Naive thymus-derived CD8-positive, alpha-beta T cell (primary cell): ENCODE measurements at regions not wholly inside any gene's neighbourhood (a gene's known extent, or its start where the extent isn't known, plus 50 kb on each side); places are given as distances from the start of the nearest gene placed in this dataset.
"Not testable (repeated sequence)": the region's sequence is repeated elsewhere in the genome, so short reads cannot be mapped to it uniquely, and the experiment has no call there.

Experiments
- ATAC-seq, 2 donors: fragments of 150-1000 bp; cut with Tn5 transposase in 1 of 2; sonication (Bioruptor Pico), chemical (Tn5 transposase) in 1 of 2; 1 replicate in 1 of 2; 2 replicates in 1 of 2; pipeline ENCODE4 v1.10.0; 2021; ENCODE audit warnings: mild to moderate bottlenecking in 2 of 2, moderate library complexity in 2 of 2
- POLR2A ChIA-PET: fragments of 350-600 bp; sonication (Branson Sonifier 250); formaldehyde crosslinking; loops from one replicate; lab custom pipeline; 2021; ENCODE audit warnings: antibody characterized with exemption; lab: Charles Lee
- DNase-seq, 10 donors: peaks; one replicate each; pipeline versions ENCODE4 v3.0.0 to v3.0.0-alpha.2; 2020 to 2022
- H3K27ac Mint-ChIP-seq, 10 donors: one replicate each; pipeline ENCODE4 v1.8.0; 2020 to 2022; ENCODE audit warnings: mild to moderate bottlenecking in 10 of 10, mixed read lengths in 10 of 10, moderate library complexity in 4 of 10, inconsistent platforms in 1 of 10
- H3K27me3 Mint-ChIP-seq, 5 donors: one replicate each; pipeline ENCODE4 v1.8.0; 2021 to 2022; ENCODE audit warnings: mixed read lengths in 5 of 5
- H3K36me3 Mint-ChIP-seq, 3 donors: one replicate each; pipeline ENCODE4 v1.8.0; 2020 to 2022; ENCODE audit warnings: mixed read lengths in 3 of 3, mild to moderate bottlenecking in 2 of 3, inconsistent platforms in 1 of 3
- H3K4me1 Mint-ChIP-seq, 4 donors: one replicate each; pipeline ENCODE4 v1.8.0; 2021 to 2022; ENCODE audit warnings: mixed read lengths in 4 of 4
- H3K4me3 Mint-ChIP-seq, 10 donors: one replicate each; pipeline ENCODE4 v1.8.0; 2020 to 2022; ENCODE audit warnings: mild to moderate bottlenecking in 10 of 10, mixed read lengths in 10 of 10, moderate library complexity in 6 of 10, inconsistent platforms in 1 of 10
- H3K9me3 Mint-ChIP-seq, 9 donors: one replicate each; pipeline ENCODE4 v1.8.0; 2020 to 2022; ENCODE audit warnings: mixed read lengths in 9 of 9, mild to moderate bottlenecking in 3 of 9, inconsistent platforms in 1 of 9, moderate library complexity in 1 of 9

- no peak for ATAC-seq
- Mint-ChIP-seq H3K4me3 (no peak overlapping the region), H3K27me3 (peaks cover 0 to 11% (median 3%) of the 10 kb centered on the region in 5 donors), H3K9me3 (peaks cover 0 to 8% (median 2%) of the 10 kb centered on the region in 9 donors), H3K27ac (no peak overlapping the region), H3K4me1 (no peaks in the 10 kb centered on the region), H3K36me3 (no peaks in the 10 kb centered on the region)
- POLR2A ChIA-PET = no interaction called here
- no peak for DNase-seq
These were observed 102.6 kb downstream of the PLG start for GRCh38 chr6:160804639-160805038.

- DNase-seq (no peak), ATAC-seq (no peak)
- Mint-ChIP-seq H3K9me3 (peaks cover 0 to 6% (median 0%) of the 10 kb centered on the region in 9 donors), H3K27me3 (peaks cover 0 to 6% (median 3%) of the 10 kb centered on the region in 5 donors), H3K27ac (no peak overlapping the region), H3K4me3 (no peak overlapping the region), H3K36me3 (no peaks in the 10 kb centered on the region), H3K4me1 (no peaks in the 10 kb centered on the region)
- POLR2A ChIA-PET = no interaction called here
These were observed 106.2 kb downstream of the PLG start for GRCh38 chr6:160808263-160808662.

- no peak overlapping the region for H3K4me3 Mint-ChIP-seq
- H3K4me1 Mint-ChIP-seq = no peaks in the 10 kb centered on the region
- H3K36me3 Mint-ChIP-seq = no peaks in the 10 kb centered on the region
- peaks cover 0 to 6% (median 0%) of the 10 kb centered on the region in 9 donors for H3K9me3 Mint-ChIP-seq
- POLR2A ChIA-PET = no interaction called here
- DNase-seq (no peak), ATAC-seq (no peak)
- peaks cover 0 to 6% (median 3%) of the 10 kb centered on the region in 5 donors for H3K27me3 Mint-ChIP-seq
- no peak overlapping the region for H3K27ac Mint-ChIP-seq
These were observed 108.2 kb downstream of the PLG start for GRCh38 chr6:160810238-160810637.

- peaks cover 0 to 6% (median under 1%) of the 10 kb centered on the region in 5 donors for H3K27me3 Mint-ChIP-seq
- POLR2A ChIA-PET = no interaction called here
- no peak overlapping the region for H3K27ac Mint-ChIP-seq
- no peaks in the 10 kb centered on the region for H3K36me3 Mint-ChIP-seq
- H3K4me3 Mint-ChIP-seq = no peak overlapping the region
- H3K9me3 Mint-ChIP-seq = peaks cover 0 to 3% (median 0%) of the 10 kb centered on the region in 9 donors
- no peak for ATAC-seq
- no peaks in the 10 kb centered on the region for H3K4me1 Mint-ChIP-seq
- no peak for DNase-seq
These were observed 110.1 kb downstream of the PLG start for GRCh38 chr6:160812097-160812496.

GRCh38 chr6:160818934-160819333 is 116.9 kb downstream of the PLG start:
- H3K4me3 Mint-ChIP-seq = no peak overlapping the region

GRCh38 chr6:160820661-160821060 is 118.6 kb downstream of the PLG start:
- H3K36me3 Mint-ChIP-seq, DNase-seq, H3K4me1 Mint-ChIP-seq, H3K27ac Mint-ChIP-seq, H3K4me3 Mint-ChIP-seq, H3K27me3 Mint-ChIP-seq, ATAC-seq, POLR2A ChIA-PET: not testable (repeated sequence)
- peaks cover 0 to 27% (median 20%) of the 10 kb centered on the region in 9 donors for H3K9me3 Mint-ChIP-seq

More at GRCh38 chr6:160818934-160819333, 116.9 kb downstream of the PLG start:
- POLR2A ChIA-PET = no interaction called here
- Mint-ChIP-seq H3K27me3 (peaks cover 0 to 2% (median 0%) of the 10 kb centered on the region in 5 donors), H3K36me3 (peaks cover 0 to 8% (median 5%) of the 10 kb centered on the region in 3 donors), H3K9me3 (peaks cover 0 to 29% (median 20%) of the 10 kb centered on the region in 9 donors), H3K27ac (no peak overlapping the region), H3K4me1 (no peaks in the 10 kb centered on the region)
- no peak for ATAC-seq
- no peak for DNase-seq

GRCh38 chr6:160831739-160832138 is 129.7 kb downstream of the PLG start:
- no peak overlapping the region for H3K4me3 Mint-ChIP-seq
- peaks cover 0 to 5% (median 0%) of the 10 kb centered on the region in 5 donors for H3K27me3 Mint-ChIP-seq
- ATAC-seq = no peak
- POLR2A ChIA-PET = no interaction called here
- H3K36me3 Mint-ChIP-seq = no peaks in the 10 kb centered on the region
- DNase-seq = no peak
- H3K4me1 Mint-ChIP-seq = no peaks in the 10 kb centered on the region
- H3K9me3 Mint-ChIP-seq = peaks cover 0 to 3% (median 0%) of the 10 kb centered on the region in 9 donors
- H3K27ac Mint-ChIP-seq = no peak overlapping the region

- H3K36me3 Mint-ChIP-seq = no peaks in the 10 kb centered on the region
- no peaks in the 10 kb centered on the region for H3K4me1 Mint-ChIP-seq
- H3K27me3 Mint-ChIP-seq = peaks cover 0 to 2% (median 0%) of the 10 kb centered on the region in 5 donors
- DNase-seq (no peak), ATAC-seq (no peak)
- H3K27ac Mint-ChIP-seq = no peak overlapping the region
- POLR2A ChIA-PET = no interaction called here
- H3K4me3 Mint-ChIP-seq = no peak overlapping the region
- H3K9me3 Mint-ChIP-seq = no peaks in the 10 kb centered on the region
These were observed 130.4 kb downstream of the PLG start for GRCh38 chr6:160832422-160832821.

GRCh38 chr6:160837146-160837545 is 135.1 kb downstream of the PLG start:
- Mint-ChIP-seq H3K9me3 (no peaks in the 10 kb centered on the region), H3K4me1 (no peaks in the 10 kb centered on the region), H3K27ac (peak overlapping the region in 1 of 10 donors; percentile 33), H3K4me3 (no peak overlapping the region), H3K36me3 (no peaks in the 10 kb centered on the region), H3K27me3 (peaks cover 0 to 7% (median 0%) of the 10 kb centered on the region in 5 donors)
- ATAC-seq (no peak), DNase-seq (no peak)
- POLR2A ChIA-PET = no interaction called here

GRCh38 chr6:160851031-160851430 is 140.5 kb upstream of the MAP3K4 start:
- DNase-seq (no peak), ATAC-seq (no peak)
- H3K4me3 Mint-ChIP-seq = no peak overlapping the region
- POLR2A ChIA-PET = no interaction called here
- H3K4me1 Mint-ChIP-seq = no peaks in the 10 kb centered on the region
- H3K36me3 Mint-ChIP-seq = no peaks in the 10 kb centered on the region
- H3K27me3 Mint-ChIP-seq = no peaks in the 10 kb centered on the region
- no peak overlapping the region for H3K27ac Mint-ChIP-seq
- no peaks in the 10 kb centered on the region for H3K9me3 Mint-ChIP-seq

GRCh38 chr6:160853946-160854345 is 137.6 kb upstream of the MAP3K4 start:
- Mint-ChIP-seq H3K4me1 (no peaks in the 10 kb centered on the region), H3K4me3 (no peak overlapping the region), H3K27me3 (no peaks in the 10 kb centered on the region), H3K27ac (no peak overlapping the region), H3K36me3 (no peaks in the 10 kb centered on the region), H3K9me3 (no peaks in the 10 kb centered on the region)
- DNase-seq (no peak), ATAC-seq (no peak)
- POLR2A ChIA-PET = no interaction called here

GRCh38 chr6:160858886-160859285 is 132.7 kb upstream of the MAP3K4 start:
- H3K9me3 Mint-ChIP-seq = peaks cover 0 to 3% (median 0%) of the 10 kb centered on the region in 9 donors
- no peaks in the 10 kb centered on the region for H3K36me3 Mint-ChIP-seq
- POLR2A ChIA-PET = no interaction called here
- peaks cover 0 to 4% (median 0%) of the 10 kb centered on the region in 5 donors for H3K27me3 Mint-ChIP-seq
- no peak for ATAC-seq
- no peak overlapping the region for H3K4me3 Mint-ChIP-seq
- no peak overlapping the region for H3K27ac Mint-ChIP-seq
- no peaks in the 10 kb centered on the region for H3K4me1 Mint-ChIP-seq
- no peak for DNase-seq

- ATAC-seq (no peak), DNase-seq (no peak)
- POLR2A ChIA-PET = no interaction called here
- Mint-ChIP-seq H3K36me3 (no peaks in the 10 kb centered on the region), H3K9me3 (peaks cover 0 to 3% (median 0%) of the 10 kb centered on the region in 9 donors), H3K4me3 (no peak overlapping the region), H3K4me1 (no peaks in the 10 kb centered on the region), H3K27ac (no peak overlapping the region), H3K27me3 (peaks cover 0 to 4% (median 0%) of the 10 kb centered on the region in 5 donors)
These were observed 131.7 kb upstream of the MAP3K4 start for GRCh38 chr6:160859822-160860221.

GRCh38 chr6:160861824-160862223 is 129.7 kb upstream of the MAP3K4 start:
- DNase-seq (no peak), ATAC-seq (no peak)
- peaks cover 0 to 3% (median 0%) of the 10 kb centered on the region in 9 donors for H3K9me3 Mint-ChIP-seq
- no peaks in the 10 kb centered on the region for H3K4me1 Mint-ChIP-seq
- POLR2A ChIA-PET = no interaction called here
- H3K36me3 Mint-ChIP-seq = no peaks in the 10 kb centered on the region
- no peak overlapping the region for H3K27ac Mint-ChIP-seq
- H3K4me3 Mint-ChIP-seq = no peak overlapping the region
- H3K27me3 Mint-ChIP-seq = peaks cover 0 to 4% (median 0%) of the 10 kb centered on the region in 5 donors
